SU-DHL-6 (cell line): ENCODE measurements at regions not wholly inside any gene's neighbourhood (a gene's known extent, or its start where the extent isn't known, plus 50 kb on each side); places are given as distances from the start of the nearest gene placed in this dataset.

Experiments used
- CTCF ChIP-seq: fragments of 200-600 bp; sonication (generic); IDR thresholded peaks from one replicate; pipeline ENCODE4 v1.5.1; 2017; ENCODE audit warnings: antibody characterized with exemption, mild to moderate bottlenecking, low read length, moderate library complexity; ENCODE audit not compliant: insufficient read depth, poor library complexity, severe bottlenecking
- EZH2phosphoT487 ChIP-seq: fragments of 200-600 bp; sonication (generic), shearing (Covaris generic); conservative IDR thresholded peaks from 2 replicates; pipeline ENCODE4 v1.6.1; 2018; ENCODE audit warnings: mild to moderate bottlenecking, antibody characterized with exemption, low read length, moderate library complexity, mixed read lengths

- TF ChIP-seq CTCF: no peak
- TF ChIP-seq EZH2phosphoT487: no peak
Measured at GRCh38 chr5:159422910-159423309, 92.6 kb upstream of the IL12B start.
